Skin epidermis (tissue), 12 donors: ENCODE measurements at regions not wholly inside any gene's neighbourhood (a gene's known extent, or its start where the extent isn't known, plus 50 kb on each side); places are given as distances from the start of the nearest gene placed in this dataset.
"Not testable (repeated sequence)": the region's sequence is repeated elsewhere in the genome, so short reads cannot be mapped to it uniquely, and the experiment has no call there.

Experiments
- H3K27ac ChIP-seq, 21 experiments: fragments of 200-600 bp; sonication (generic) in 11 of 21; one replicate each; pipeline ENCODE4 v1.5.0; 2020; ENCODE audit warnings: mild to moderate bottlenecking in 3 of 21, inconsistent platforms in 2 of 21, moderate library complexity in 2 of 21
- H3K4me3 ChIP-seq, 7 experiments: fragments of 200-600 bp; sonication (generic) in 2 of 7; one replicate each; pipeline ENCODE4 v1.5.0; 2020; ENCODE audit warnings: inconsistent platforms in 2 of 7, mild to moderate bottlenecking in 2 of 7, moderate library complexity in 1 of 7

DNA sequence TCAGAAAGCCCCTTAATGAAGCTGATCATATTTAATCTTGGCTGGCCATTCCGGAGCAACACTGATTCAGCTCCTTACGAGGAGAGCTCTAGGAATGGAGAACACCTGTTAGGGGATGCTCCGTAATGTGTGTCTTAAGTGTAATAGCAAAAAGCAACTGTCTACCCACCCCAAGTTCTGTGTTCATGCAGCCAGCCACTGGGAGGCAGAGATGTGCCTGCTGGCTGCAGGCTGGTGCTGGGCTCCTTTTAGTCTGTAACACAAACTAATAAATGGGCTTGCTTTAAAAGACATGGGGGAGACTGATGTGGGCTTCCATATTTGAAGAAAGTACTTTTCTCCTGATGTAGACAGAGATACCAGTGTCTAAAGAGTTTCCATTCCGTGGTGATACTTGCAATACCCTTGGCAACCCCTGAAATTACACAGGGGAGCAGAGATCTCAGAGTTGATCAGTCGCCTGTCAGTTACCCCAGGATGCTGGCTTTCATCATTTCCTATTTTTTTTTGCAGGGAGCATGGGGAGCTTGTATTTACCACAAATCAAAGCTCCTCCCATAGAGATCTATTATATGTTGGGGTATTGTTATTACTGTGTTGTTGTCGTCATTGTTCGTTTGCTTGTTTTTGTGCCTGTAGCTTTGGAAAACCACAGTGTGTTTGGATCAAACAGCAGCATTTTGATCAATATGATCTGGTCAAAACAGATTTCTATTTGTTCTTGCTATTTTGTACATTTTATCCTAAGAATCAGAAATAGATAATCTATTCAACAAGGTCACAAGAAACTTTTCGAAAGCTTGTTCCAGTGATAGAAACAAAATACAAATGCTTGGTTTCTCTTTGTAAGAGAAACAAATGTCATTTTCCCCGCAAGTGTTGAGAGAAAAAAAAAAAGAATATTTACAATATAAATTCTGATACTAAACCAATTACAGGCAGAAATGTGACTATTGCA, 65.8 kb downstream of the MTX3 start:
- H3K4me3 ChIP-seq = no peak overlapping the region
- no peak overlapping the region for H3K27ac ChIP-seq

DNA sequence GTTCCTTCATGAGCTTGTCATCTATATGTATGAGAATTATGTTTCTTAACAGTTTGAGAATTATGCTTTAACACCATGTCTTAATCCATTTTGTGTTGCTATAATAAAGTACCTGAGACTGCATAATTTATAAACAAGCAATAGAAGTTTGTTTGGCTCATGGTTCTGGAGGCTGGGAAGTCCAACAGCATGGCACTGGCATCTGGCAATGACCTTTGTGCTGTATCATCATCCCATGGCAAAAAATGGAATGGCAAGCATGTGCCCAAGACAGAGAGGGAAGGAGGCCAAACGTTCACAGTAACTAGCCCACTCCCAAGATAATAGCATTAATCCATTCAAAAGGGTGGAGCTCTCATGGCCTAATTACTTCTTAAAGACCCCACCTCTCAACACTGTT, 67.6 kb downstream of the MTX3 start:
- H3K27ac ChIP-seq = no peak overlapping the region
- H3K4me3 ChIP-seq = no peak overlapping the region

DNA sequence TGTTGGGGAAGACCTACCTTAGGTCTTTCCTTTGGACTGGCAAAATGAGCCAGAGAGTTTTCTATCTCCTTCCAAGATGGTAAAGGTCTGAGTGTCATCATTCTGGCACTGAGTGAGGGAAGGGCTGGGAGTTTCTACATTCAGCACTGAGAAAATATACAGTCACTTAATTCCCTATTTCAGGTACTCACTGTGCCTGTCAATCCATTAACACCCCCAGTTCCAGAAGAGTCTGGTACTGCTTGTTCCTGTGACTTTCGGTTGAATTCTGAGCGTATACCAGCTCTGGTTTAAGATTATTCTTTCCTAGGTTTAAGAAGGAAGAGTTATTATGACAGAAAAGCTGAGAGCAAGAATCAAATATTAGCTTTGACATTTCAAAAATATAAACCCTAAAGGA, 68.4 kb downstream of the MTX3 start:
- Histone ChIP-seq H3K4me3 (no peak overlapping the region), H3K27ac (no peak overlapping the region)

DNA sequence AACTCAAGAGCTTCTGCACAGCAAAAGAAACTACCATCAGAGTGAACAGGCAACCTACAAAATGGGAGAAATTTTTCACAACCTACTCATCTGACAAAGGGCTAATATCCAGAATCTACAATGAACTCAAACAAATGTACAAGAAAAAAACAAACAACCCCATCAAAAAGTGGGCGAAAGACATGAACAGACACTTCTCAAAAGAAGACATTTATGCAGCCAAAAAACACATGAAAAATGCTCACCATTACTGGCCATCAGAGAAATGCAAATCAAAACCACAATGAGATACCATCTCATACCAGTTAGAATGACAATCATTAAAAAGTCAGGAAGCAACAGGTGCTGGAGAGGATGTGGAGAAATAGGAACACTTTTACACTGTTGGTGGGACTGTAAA, 83.6 kb downstream of the MTX3 start:
- not testable (repeated sequence) for H3K27ac ChIP-seq, H3K4me3 ChIP-seq

DNA sequence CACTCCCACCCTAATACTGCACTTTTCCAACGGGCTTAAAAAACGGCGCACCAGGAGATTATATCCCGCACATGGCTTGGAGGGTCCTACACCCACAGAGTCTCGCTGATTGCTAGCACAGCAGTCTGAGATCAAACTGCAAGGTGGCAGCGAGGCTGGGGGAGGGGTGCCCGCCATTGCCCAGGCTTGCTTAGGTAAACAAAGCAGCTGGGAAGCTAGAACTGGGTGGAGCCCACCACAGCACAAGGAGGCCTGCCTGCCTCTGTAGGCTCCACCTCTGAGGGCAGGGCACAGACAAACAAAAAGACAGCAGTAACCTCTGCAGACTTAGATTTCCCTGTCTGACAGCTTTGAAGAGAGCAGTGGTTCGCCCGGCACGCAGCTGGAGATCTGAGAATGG, 88.5 kb downstream of the MTX3 start:
- not testable (repeated sequence) for H3K27ac ChIP-seq, H3K4me3 ChIP-seq

DNA sequence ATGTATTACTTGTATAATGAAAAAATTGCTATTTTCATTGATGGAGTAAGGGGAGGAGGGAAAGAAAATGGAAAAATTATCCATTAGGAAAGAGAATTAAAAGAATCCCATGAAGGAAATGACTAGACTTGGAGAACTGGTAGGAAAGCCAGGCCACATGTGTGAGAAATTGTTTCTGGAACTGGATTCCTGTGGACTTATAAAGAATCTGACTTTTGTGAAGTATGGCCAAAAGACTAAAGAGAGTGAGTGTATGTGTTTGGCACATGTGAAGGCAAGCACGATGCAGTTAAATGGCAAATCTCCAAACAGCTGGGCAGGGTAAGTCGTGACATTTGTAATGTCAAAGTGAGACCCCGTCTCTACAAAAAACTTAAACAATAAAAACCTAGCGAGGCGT, 89.4 kb downstream of the MTX3 start:
- H3K27ac ChIP-seq = no peak overlapping the region
- no peak overlapping the region for H3K4me3 ChIP-seq

DNA sequence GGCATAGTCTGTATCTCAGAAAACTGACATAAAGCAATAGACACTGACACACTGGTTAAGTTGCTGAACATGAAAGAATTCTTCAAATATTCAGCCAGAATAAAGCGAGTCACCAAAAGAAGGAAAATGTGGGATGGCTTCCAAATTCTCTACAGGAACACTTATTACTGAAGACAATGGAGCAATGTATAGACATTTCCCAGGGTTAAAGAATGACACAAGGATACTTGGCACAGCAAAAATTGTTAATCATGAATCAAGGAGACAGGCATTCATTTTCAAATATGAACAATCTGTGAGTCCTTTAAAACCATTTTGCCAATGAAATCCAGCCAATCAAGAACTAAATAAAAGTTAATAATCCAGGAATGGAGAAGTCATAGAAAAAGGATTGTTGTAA, 92.5 kb downstream of the MTX3 start:
- no peak overlapping the region for H3K27ac ChIP-seq
- H3K4me3 ChIP-seq = no peak overlapping the region

DNA sequence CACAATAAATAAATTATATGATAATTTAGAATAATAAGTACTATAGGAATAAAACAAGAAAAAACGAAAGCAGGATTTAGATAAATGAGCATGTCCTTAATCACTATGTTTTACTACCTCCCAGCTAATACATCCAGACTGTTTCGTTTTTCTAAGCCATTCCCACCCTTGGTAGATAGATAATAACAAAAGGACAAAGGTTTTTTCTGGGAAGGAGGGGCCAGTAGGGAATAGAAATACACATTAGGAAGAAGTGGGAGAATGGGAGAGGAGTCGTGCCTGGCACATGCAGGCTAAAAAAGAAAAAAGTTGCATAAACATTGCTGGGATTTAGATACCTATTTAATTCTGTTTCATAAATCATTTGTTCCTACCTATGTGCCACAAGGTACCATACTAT, 97.1 kb downstream of the MTX3 start:
- Histone ChIP-seq H3K4me3 (no peak overlapping the region), H3K27ac (no peak overlapping the region)

DNA sequence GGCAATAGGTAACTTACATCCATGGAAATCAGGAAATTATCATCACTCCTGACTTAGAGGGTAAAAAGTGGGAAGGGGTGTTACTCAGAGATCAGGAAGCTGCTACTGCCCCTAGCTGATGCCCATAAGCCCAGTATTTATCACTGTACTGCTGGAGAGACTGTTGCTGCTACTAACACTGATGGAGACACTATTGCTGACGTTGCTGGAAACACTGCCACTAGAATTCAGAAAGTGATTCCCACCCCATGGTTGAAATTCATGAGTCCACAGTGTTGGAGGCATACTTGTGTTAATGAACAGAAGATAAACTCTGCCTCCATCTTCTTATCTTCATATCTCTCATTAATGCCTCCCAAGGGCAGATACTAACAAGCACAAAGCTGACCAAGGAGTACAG, 97.6 kb downstream of the MTX3 start:
- H3K4me3 ChIP-seq = no peak overlapping the region
- H3K27ac ChIP-seq = no peak overlapping the region

DNA sequence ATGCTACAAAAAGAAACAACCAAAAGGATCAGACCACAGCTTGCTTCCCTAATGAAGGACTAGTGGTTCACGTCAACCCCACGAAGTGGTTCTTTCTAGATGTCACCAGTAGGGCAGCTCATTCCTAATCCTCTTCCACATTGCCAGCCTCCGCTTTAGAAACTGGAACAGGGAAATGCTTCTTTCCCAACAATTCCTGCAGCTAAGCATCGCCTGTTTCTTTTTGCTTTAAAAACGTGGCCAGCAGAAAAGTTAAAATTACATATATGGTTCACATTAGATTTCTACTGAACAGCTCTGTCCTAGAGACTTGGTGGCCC, 100.2 kb downstream of the MTX3 start:
- no peak overlapping the region for H3K4me3 ChIP-seq

DNA sequence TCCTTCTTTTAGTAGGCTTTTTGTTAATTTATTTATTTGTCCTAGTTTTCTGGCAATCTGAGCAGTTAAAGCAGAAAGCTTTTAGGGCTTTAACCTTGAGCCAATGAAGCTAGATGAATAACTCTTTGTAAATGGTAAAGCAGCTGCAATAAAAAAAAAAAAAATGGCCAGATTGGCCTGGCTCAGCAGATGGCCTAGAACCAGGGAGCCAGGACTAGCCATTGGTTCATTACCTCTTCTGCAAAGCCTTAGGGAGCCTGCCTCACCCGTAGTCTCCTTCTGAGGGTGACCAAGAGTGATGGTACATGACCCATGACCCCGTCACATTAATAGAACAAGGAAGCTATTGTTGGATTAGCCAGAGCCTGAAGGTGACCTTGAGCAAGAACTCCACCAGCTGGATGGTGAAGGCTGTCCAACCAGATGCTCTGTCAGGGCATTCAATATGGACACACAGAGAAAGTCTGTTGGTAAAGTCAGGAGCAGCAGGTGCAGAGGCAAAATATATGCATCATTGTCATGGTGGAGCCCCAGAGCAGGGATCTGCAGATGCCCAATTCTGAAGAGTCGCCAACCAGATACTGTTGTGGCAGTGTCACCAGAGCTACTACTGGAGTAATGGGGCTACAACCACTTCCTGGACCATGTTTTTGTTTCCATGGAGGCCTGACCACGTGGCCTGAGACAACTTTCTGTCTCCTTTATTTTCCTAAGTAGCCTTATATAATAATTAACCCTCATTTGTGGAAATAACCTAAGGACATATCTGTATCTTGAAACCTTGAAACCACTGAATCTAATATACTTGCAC, 100.7 kb downstream of the MTX3 start:
- no peak overlapping the region for H3K27ac ChIP-seq

More for the DNA sequence above, 100.2 kb downstream of the MTX3 start:
- H3K27ac ChIP-seq = no peak overlapping the region

DNA sequence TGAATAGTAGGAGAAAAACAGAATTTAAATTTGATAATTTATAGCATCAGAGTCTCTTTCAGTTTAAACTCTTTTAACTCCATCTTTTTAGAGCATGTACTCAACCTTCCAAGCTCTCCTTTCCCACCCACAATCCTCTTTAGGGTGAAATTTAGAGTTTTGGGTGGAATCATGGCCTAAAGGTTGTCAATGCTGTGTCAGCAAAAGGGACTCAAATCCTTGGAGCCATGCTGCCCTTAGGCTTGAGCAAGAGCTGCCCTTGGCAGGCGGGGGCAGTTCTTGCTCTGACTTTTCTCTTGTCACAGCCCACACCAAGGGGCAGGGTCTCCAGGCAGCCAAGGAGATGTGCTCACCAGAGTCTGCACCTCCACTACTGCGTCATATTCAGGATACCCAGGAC, 102.4 kb downstream of the MTX3 start:
- no peak overlapping the region for H3K27ac ChIP-seq
- no peak overlapping the region for H3K4me3 ChIP-seq

More for the DNA sequence above, 100.7 kb downstream of the MTX3 start:
- H3K4me3 ChIP-seq = no peak overlapping the region

DNA sequence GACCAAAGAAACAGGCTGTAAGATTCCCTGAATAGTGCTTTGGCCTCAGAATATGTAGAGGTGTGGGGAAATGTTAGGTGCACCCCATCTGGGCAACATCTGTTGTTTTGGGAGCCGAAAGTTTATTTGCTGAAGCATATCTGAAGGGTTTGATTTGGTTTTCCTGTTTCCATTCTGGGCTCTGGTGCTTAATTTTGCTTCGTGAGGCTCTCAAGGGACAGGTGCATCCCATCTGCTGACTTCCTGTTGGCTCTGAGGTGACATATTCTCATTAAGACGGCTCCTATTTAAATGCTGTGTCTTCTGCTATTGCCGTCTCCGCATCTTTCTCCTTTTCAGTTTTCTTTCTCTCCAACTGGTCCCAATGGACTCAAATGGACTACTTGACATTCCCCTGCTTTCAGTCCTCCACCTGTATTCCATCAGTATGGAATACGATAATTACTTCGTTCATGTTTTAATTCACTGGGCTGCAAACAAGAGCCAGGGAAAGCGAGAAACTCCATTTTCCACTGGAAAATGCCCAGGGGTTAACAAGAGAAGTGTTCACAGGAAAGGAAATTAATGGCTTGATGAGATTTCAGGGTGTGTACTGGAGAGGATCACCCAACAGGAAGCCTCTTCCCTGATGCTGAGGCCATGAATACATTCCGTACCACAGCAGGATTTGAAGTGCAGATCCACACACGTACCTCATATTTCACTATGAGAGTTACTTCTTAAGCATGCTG, 104.0 kb downstream of the MTX3 start:
- H3K4me3 ChIP-seq = no peak overlapping the region

DNA sequence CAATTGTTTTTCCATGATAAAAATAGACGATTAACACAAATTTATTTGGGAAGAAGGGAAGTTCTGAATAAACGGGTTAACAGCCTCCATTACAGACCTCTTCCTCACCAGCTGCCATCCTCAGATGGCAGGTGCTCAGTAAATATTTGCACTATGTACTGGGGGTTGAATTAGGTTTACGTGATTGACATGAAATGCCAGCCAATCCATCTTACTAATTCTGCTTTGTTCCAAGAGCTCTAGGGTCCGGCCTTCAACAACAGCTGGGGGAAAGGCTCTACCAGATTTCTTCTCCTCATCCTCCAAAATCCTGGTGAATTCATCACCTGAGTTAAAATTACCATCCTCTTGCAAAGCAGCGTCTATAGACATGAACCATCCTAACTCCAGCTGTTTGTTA, 104.6 kb downstream of the MTX3 start:
- H3K4me3 ChIP-seq = no peak overlapping the region
- no peak overlapping the region for H3K27ac ChIP-seq

More for the DNA sequence above, 104.0 kb downstream of the MTX3 start:
- no peak overlapping the region for H3K27ac ChIP-seq

DNA sequence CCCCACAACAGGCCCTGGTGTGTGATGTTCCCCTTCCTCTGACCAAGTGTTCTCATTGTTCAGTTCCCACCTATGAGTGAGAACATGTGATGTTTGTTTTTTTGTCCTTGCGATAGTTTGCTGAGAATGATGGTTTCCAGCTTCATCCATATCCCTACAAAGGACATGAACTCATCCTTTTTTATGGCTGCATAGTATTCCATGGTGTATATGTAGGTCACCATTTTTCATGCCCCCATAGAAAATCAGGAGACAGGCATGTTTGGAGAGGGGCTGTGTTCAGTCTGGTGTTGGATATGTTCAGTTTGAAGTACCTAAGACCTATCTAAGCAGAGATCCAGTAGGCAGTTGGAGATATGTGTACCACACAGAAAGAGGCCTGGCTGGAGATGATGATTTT, 111.2 kb downstream of the MTX3 start:
- H3K4me3 ChIP-seq = not testable (repeated sequence)

DNA sequence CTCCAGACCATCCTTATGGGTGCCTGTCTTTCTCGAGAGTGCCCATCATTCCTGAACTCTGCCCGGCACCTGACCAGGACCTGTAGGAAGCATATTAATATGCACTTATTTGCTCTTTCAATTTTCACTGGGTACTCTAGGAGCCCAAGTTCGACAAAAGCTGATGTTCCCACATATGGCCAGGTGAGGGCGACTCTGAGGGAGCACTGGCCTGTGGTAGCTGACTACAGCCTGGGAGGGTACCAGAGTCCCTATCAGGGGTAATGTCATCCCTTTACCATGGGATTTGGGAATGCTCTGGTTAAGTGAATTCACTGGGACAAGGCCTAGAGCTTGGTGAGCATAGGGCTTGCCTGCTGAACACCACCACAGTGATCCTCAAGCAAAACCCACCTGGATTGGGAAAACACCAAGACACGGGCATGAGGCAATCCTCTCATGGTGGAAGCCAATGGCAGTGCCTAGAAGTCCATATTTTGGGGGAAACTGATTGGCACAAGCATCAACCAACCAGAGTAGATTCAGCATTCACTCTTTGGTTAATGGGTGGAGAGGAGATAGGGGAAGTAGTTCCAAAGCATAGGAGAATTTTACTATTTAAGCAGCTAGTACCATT, 112.2 kb downstream of the MTX3 start:
- Histone ChIP-seq H3K4me3 (no peak overlapping the region), H3K27ac (no peak overlapping the region)

More for the DNA sequence above, 111.2 kb downstream of the MTX3 start:
- not testable (repeated sequence) for H3K27ac ChIP-seq

DNA sequence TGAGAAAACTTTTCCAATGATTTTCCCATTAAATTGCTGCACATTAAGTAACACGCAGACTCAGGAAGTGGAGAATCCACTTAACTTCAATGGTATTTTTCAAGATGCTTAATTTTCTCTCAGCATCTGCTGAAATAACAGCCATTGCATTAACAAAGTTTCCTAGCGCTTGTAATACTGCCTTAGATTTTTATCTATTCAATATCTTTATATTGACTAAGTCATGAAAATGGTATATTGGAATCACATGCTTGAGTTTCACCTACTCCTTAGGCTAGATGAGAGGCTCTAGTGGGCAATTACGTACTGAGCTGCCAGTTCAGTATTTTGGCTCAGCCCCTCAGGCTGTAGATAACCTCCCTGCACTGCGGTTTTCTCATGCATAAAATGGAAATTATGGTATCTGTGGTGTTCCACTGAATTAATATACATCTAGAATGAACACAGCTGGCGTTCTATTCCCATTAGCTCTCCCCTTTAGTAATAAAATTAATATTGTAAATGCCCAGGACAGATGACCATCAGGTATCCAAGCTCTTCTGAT, 112.9 kb downstream of the MTX3 start:
- no peak overlapping the region for H3K4me3 ChIP-seq
- H3K27ac ChIP-seq = no peak overlapping the region

DNA sequence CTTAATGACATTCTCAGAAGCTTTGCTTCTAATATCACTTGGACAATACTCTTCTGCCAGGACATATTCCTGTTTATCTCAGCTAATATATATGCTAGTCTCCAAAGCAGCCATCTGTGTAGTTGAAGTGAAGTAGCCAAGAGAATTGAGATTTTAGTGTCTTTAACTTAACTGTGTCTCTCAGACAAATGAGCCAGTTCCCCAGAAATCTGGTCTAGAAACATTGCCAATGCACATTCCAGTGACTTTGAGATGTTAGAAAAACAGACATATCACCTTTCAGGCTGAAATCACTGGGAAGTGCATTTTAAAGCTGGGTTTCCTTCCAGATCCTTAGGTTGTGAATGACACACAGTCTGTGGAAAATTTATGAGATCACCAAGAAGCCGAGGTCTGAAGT, 114.6 kb downstream of the MTX3 start:
- no peak overlapping the region for H3K27ac ChIP-seq
- no peak overlapping the region for H3K4me3 ChIP-seq

DNA sequence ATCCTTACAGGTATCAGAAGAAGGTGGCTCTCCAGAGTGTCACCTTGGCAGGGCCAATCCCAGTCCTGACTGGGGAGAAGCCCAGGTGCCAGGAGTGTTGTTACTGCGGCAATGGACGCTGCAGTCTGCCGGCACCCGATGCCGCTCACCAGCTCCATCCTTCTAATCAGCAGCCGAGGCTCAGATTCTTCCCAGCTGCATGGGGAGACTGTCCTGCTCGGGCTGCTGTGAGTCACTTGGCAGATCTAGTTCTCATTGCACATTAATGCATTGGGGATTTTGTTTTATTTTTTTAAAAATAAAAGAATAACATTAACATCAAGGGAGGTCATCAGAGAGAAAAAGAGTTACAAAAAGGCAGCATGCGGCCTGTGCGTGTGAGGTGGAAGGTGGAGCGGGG, 115.8 kb downstream of the MTX3 start:
- Histone ChIP-seq H3K4me3 (no peak overlapping the region), H3K27ac (no peak overlapping the region)

DNA sequence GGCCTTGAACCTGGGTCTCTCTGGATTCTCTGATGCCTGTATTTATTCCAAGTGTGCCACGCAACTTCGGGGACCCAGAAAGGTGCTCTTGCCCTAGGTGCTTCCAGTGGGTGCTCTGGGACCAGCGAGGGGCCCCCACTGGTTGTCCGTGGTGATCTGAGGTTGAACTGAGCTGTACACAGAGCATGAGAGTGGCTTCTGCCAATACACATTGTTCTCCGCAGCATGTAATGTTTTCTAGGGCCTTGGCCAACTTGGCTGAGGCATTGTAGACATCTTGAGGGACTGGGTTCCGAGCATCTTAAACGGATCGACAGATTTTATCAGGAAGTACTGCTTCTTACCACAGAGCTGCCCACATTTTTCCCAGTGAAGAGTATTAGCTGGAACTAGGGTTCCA, 117.9 kb downstream of the MTX3 start:
- H3K27ac ChIP-seq = no peak overlapping the region
- H3K4me3 ChIP-seq = no peak overlapping the region
